ENCODE measurements at regions not wholly inside any gene's neighbourhood (a gene's known extent, or its start where the extent isn't known, plus 50 kb on each side); places are given as distances from the start of the nearest gene placed in this dataset.

DNA sequence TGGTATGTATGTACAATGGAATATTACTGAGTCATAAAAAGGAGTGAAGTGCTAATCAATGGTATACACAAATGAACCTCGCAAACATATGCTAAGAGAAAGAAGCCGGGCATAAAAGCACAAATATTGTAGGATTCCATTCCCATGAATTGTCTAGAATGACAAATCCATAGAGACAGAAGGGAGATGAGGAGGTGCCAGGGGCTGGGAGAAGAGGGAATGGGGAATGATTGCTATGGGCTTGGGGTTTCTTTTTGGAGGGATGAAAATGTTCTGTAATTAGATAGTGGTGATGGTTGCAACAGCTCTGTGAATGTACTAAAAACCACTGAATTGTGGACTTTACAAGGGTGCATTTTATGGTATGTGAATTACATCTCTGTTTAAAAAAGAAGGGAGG, 73.5 kb downstream of the GLI2 start:
- H3K27me3 ChIP-seq (ENCODE audit: insufficient read depth, low read length, poor library complexity, severe bottlenecking) = no peaks in the 10 kb centered on the region
- H3K9me2 ChIP-seq (replicated peaks; ENCODE audit: low read depth, low read length) = no peaks in the 10 kb centered on the region
- no peak overlapping the region for H3K4me3 ChIP-seq (ENCODE audit: low read length, poor library complexity, severe bottlenecking)
- TF ChIP-seq EZH2phosphoT487 (IDR thresholded peaks at IDR 0.05; ENCODE audit: borderline replicate concordance) = no peak
- TF ChIP-seq, protein P1, sequence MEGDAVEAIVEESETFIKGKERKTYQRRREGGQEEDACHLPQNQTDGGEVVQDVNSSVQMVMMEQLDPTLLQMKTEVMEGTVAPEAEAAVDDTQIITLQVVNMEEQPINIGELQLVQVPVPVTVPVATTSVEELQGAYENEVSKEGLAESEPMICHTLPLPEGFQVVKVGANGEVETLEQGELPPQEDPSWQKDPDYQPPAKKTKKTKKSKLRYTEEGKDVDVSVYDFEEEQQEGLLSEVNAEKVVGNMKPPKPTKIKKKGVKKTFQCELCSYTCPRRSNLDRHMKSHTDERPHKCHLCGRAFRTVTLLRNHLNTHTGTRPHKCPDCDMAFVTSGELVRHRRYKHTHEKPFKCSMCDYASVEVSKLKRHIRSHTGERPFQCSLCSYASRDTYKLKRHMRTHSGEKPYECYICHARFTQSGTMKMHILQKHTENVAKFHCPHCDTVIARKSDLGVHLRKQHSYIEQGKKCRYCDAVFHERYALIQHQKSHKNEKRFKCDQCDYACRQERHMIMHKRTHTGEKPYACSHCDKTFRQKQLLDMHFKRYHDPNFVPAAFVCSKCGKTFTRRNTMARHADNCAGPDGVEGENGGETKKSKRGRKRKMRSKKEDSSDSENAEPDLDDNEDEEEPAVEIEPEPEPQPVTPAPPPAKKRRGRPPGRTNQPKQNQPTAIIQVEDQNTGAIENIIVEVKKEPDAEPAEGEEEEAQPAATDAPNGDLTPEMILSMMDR (conservative IDR thresholded peaks at IDR 0.05; ENCODE audit: low read length) = no peak
- peak overlapping the region; percentile 53; the same call in 1 of the 2 replicates for H2AFZ ChIP-seq (ENCODE audit: low read length)
- no peaks in the 10 kb centered on the region for H3K36me3 ChIP-seq (ENCODE audit: insufficient read depth, low read length)
- no peaks in the 10 kb centered on the region for H4K20me1 ChIP-seq (ENCODE audit: insufficient read depth, low read length, poor library complexity, severe bottlenecking)
- H3K9me3 ChIP-seq (ENCODE audit: insufficient read depth, low read depth, low read length) = no peaks in the 10 kb centered on the region
- H3K4me2 ChIP-seq (ENCODE audit: low read depth, low read length, poor library complexity, severe bottlenecking) = peak overlapping the region; percentile 44
- peaks cover 9% of the 10 kb centered on the region for H3K4me1 ChIP-seq (ENCODE audit: insufficient read depth, low read length, poor library complexity, severe bottlenecking)
- no peak overlapping the region for H3K9ac ChIP-seq (ENCODE audit: low read depth, low read length, poor library complexity, severe bottlenecking)
- no peaks in the 10 kb centered on the region for H3K79me2 ChIP-seq (ENCODE audit: insufficient read depth, low read length)
- H3F3A ChIP-seq (ENCODE audit: low read depth) = no peaks in the 10 kb centered on the region

DNA sequence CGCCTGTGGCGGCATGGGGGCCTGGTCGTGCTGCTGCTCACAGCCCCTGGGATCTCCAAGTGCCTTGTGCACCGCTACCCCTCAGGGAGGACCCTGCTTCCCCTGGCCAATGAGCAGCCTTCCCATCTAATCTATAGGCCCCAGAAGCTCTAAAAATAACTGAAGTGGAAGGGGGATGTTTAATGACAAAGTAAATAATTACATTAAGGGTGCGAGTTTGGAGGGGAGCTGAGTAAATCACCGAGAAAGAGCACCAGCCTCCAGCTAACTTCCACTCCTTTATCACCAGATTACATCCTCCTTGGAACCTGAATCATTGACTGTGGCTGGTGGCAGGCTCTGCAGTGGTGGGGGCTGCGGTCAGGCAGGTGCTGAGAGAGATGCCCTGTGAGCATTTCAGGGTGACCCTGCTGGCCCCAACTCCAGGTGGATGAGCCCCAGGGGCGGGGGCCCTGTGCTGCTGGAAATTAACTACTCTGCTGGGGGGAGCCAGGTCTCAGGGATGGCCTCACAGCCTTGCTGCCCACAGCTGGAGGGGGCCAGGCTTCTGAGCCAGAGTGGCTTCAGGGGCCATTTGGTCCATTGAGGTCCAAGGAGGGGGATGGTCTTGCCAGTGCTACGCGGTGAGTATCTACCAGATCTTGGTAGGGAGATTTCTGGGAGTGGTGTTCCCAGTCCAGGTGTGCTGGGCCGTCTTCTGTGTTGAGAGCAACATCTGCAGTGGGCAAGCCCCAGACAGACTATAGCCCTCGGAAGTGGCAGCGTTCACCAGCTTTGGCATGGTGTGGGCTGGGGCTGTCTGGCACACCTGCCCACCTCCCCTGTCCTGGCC, 74.2 kb downstream of the GLI2 start:
- Histone ChIP-seq H3K36me3 (ENCODE audit: insufficient read depth, low read length) (no peaks in the 10 kb centered on the region), H3K9me3 (ENCODE audit: insufficient read depth, low read depth, low read length) (no peaks in the 10 kb centered on the region), H3K9me2 (replicated peaks; ENCODE audit: low read depth, low read length) (no peaks in the 10 kb centered on the region), H3F3A (ENCODE audit: low read depth) (no peaks in the 10 kb centered on the region), H3K27me3 (ENCODE audit: insufficient read depth, low read length, poor library complexity, severe bottlenecking) (no peaks in the 10 kb centered on the region), H3K79me2 (ENCODE audit: insufficient read depth, low read length) (no peaks in the 10 kb centered on the region), H4K20me1 (ENCODE audit: insufficient read depth, low read length, poor library complexity, severe bottlenecking) (no peaks in the 10 kb centered on the region), H3K4me2 (ENCODE audit: low read depth, low read length, poor library complexity, severe bottlenecking) (peak overlapping the region; percentile 44), H3K4me3 (ENCODE audit: low read length, poor library complexity, severe bottlenecking) (no peak overlapping the region), H3K9ac (ENCODE audit: low read depth, low read length, poor library complexity, severe bottlenecking) (no peak overlapping the region), H2AFZ (ENCODE audit: low read length) (peak overlapping the region; percentile 53; the same call in 1 of the 2 replicates), H3K4me1 (ENCODE audit: insufficient read depth, low read length, poor library complexity, severe bottlenecking) (peaks cover 9% of the 10 kb centered on the region)
- TF ChIP-seq EZH2phosphoT487 (IDR thresholded peaks at IDR 0.05; ENCODE audit: borderline replicate concordance) = no peak
- TF ChIP-seq, protein P1 (conservative IDR thresholded peaks at IDR 0.05; ENCODE audit: low read length) = no peak

DNA sequence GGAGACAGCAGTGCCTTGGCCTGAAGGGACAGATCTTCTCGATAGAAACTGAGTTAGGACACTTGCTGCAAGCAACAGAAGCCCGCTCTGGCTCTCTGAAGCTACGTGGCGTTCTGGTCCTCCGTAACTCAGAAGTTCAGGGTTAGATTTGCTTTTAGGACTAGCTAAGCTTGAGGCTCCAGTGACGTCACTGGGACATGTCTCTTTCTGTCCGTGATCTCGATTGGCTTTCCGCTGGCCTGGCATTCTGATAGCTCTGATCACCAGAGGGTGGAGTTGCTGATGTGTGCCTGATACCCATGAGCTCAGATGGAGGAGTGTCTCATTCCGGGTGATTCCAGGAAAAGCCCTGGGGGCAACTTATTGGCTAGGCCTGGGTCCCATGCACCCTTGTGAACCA, 75.0 kb downstream of the GLI2 start:
- H4K20me1 ChIP-seq (ENCODE audit: insufficient read depth, low read length, poor library complexity, severe bottlenecking) = no peaks in the 10 kb centered on the region

More for the DNA sequence above, 75.0 kb downstream of the GLI2 start:
- H3K36me3 ChIP-seq (ENCODE audit: insufficient read depth, low read length) = no peaks in the 10 kb centered on the region
- no peak overlapping the region for H3K4me3 ChIP-seq (ENCODE audit: low read length, poor library complexity, severe bottlenecking)
- H3K9ac ChIP-seq (ENCODE audit: low read depth, low read length, poor library complexity, severe bottlenecking) = no peak overlapping the region
- peaks cover 9% of the 10 kb centered on the region for H3K4me1 ChIP-seq (ENCODE audit: insufficient read depth, low read length, poor library complexity, severe bottlenecking)
- no peaks in the 10 kb centered on the region for H3K9me2 ChIP-seq (replicated peaks; ENCODE audit: low read depth, low read length)
- H3F3A ChIP-seq (ENCODE audit: low read depth) = no peaks in the 10 kb centered on the region
- H3K4me2 ChIP-seq (ENCODE audit: low read depth, low read length, poor library complexity, severe bottlenecking) = no peak overlapping the region
- H3K79me2 ChIP-seq (ENCODE audit: insufficient read depth, low read length) = no peaks in the 10 kb centered on the region
- no peaks in the 10 kb centered on the region for H3K27me3 ChIP-seq (ENCODE audit: insufficient read depth, low read length, poor library complexity, severe bottlenecking)
- no peaks in the 10 kb centered on the region for H3K9me3 ChIP-seq (ENCODE audit: insufficient read depth, low read depth, low read length)
- no peak overlapping the region for H2AFZ ChIP-seq (ENCODE audit: low read length)
- no peak for TF ChIP-seq EZH2phosphoT487 (IDR thresholded peaks at IDR 0.05; ENCODE audit: borderline replicate concordance)
- TF ChIP-seq, protein P1 (conservative IDR thresholded peaks at IDR 0.05; ENCODE audit: low read length) = no peak
